ENCODE measurements at regions not wholly inside any gene's neighbourhood (a gene's known extent, or its start where the extent isn't known, plus 50 kb on each side); places are given as distances from the start of the nearest gene placed in this dataset.

- no peaks in the 10 kb centered on the region for H3K27me3 ChIP-seq
- WGBS (ENCODE audit: low lambda C conversion rate, missing lambda C conversion rate), result 81% methylated on average over 2 of the region's 2 CpGs
- TF ChIP-seq EZH2phosphoT487 (IDR thresholded peaks at IDR 0.05; ENCODE audit: low read depth, severe bottlenecking, unreplicated experiment), result no peak
- H3K27ac ChIP-seq, result no peak overlapping the region
- H3K36me3 ChIP-seq (replicated peaks; ENCODE audit: insufficient read depth, low read depth), result no peaks in the 10 kb centered on the region
- H3K4me1 ChIP-seq (ENCODE audit: insufficient read depth), result no peaks in the 10 kb centered on the region
- no peaks in the 10 kb centered on the region for H3K9me3 ChIP-seq (ENCODE audit: low read depth)
- no peak overlapping the region for H3K4me2 ChIP-seq
- no peaks in the 10 kb centered on the region for H3K9me2 ChIP-seq (replicated peaks; ENCODE audit: insufficient read depth)
- H3K79me2 ChIP-seq, result no peaks in the 10 kb centered on the region
- H3K4me3 ChIP-seq, result no peak overlapping the region
- H4K20me1 ChIP-seq (ENCODE audit: insufficient read depth, poor library complexity, severe bottlenecking), result no peaks in the 10 kb centered on the region
- no peak for DNase-seq (ENCODE audit: low spot score)
- no peak overlapping the region for H2AFZ ChIP-seq
These were observed 356.0 kb upstream of the LMCD1 start for GRCh38 chr3:8145661-8146060.

GRCh38 chr3:8147711-8148110 is 353.9 kb upstream of the LMCD1 start:
- H3K4me3 ChIP-seq, result no peak overlapping the region
- TF ChIP-seq EZH2phosphoT487 (IDR thresholded peaks at IDR 0.05; ENCODE audit: low read depth, severe bottlenecking, unreplicated experiment), result no peak
- TF ChIP-seq EZH2 (IDR thresholded peaks at IDR 0.05; ENCODE audit: borderline replicate concordance), result no peak
- TF ChIP-seq CTCF (IDR thresholded peaks at IDR 0.05; ENCODE audit: poor library complexity), result no peak
- H3K79me2 ChIP-seq, result no peaks in the 10 kb centered on the region
- no peak for DNase-seq (ENCODE audit: low spot score)
- H3K27me3 ChIP-seq, result no peaks in the 10 kb centered on the region
- H3K9me3 ChIP-seq (ENCODE audit: low read depth), result no peaks in the 10 kb centered on the region
- no peak overlapping the region for H2AFZ ChIP-seq
- no peaks in the 10 kb centered on the region for H3K4me1 ChIP-seq (ENCODE audit: insufficient read depth)
- no peaks in the 10 kb centered on the region for H3K9me2 ChIP-seq (replicated peaks; ENCODE audit: insufficient read depth)
- WGBS (ENCODE audit: low lambda C conversion rate, missing lambda C conversion rate), result 76% methylated on average over 1 of the region's 1 CpG
- H3K36me3 ChIP-seq (replicated peaks; ENCODE audit: insufficient read depth, low read depth), result no peaks in the 10 kb centered on the region
- H4K20me1 ChIP-seq (ENCODE audit: insufficient read depth, poor library complexity, severe bottlenecking), result no peaks in the 10 kb centered on the region
- H3K27ac ChIP-seq, result no peak overlapping the region
- no peak overlapping the region for H3K4me2 ChIP-seq

- Histone ChIP-seq H3K4me1 (ENCODE audit: insufficient read depth) (no peaks in the 10 kb centered on the region), H4K20me1 (ENCODE audit: insufficient read depth, poor library complexity, severe bottlenecking) (no peaks in the 10 kb centered on the region), H2AFZ (no peak overlapping the region), H3K27ac (no peak overlapping the region), H3K79me2 (no peaks in the 10 kb centered on the region), H3K27me3 (no peaks in the 10 kb centered on the region), H3K36me3 (replicated peaks; ENCODE audit: insufficient read depth, low read depth) (no peaks in the 10 kb centered on the region), H3K9me3 (ENCODE audit: low read depth) (no peaks in the 10 kb centered on the region), H3K9me2 (replicated peaks; ENCODE audit: insufficient read depth) (no peaks in the 10 kb centered on the region), H3K4me2 (no peak overlapping the region), H3K4me3 (no peak overlapping the region)
- no peak for DNase-seq (ENCODE audit: low spot score)
- TF ChIP-seq EZH2phosphoT487 (IDR thresholded peaks at IDR 0.05; ENCODE audit: low read depth, severe bottlenecking, unreplicated experiment) (no peak), CTCF (IDR thresholded peaks at IDR 0.05; ENCODE audit: poor library complexity) (no peak), EZH2 (IDR thresholded peaks at IDR 0.05; ENCODE audit: borderline replicate concordance) (no peak)
- 78% methylated on average over 6 of the region's 6 CpGs for WGBS (ENCODE audit: low lambda C conversion rate, missing lambda C conversion rate)
These were observed 348.7 kb upstream of the LMCD1 start for GRCh38 chr3:8152821-8153418.

GRCh38 chr3:8153800-8154199 is 347.8 kb upstream of the LMCD1 start:
- no peak overlapping the region for H3K4me3 ChIP-seq
- DNase-seq (ENCODE audit: low spot score), result no peak
- no peaks in the 10 kb centered on the region for H4K20me1 ChIP-seq (ENCODE audit: insufficient read depth, poor library complexity, severe bottlenecking)
- no peak overlapping the region for H2AFZ ChIP-seq
- H3K9me3 ChIP-seq (ENCODE audit: low read depth), result no peaks in the 10 kb centered on the region
- H3K79me2 ChIP-seq, result no peaks in the 10 kb centered on the region
- no peaks in the 10 kb centered on the region for H3K4me1 ChIP-seq (ENCODE audit: insufficient read depth)
- no peaks in the 10 kb centered on the region for H3K36me3 ChIP-seq (replicated peaks; ENCODE audit: insufficient read depth, low read depth)
- H3K27me3 ChIP-seq, result no peaks in the 10 kb centered on the region
- TF ChIP-seq EZH2phosphoT487 (IDR thresholded peaks at IDR 0.05; ENCODE audit: low read depth, severe bottlenecking, unreplicated experiment) (no peak), EZH2 (IDR thresholded peaks at IDR 0.05; ENCODE audit: borderline replicate concordance) (no peak), CTCF (IDR thresholded peaks at IDR 0.05; ENCODE audit: poor library complexity) (no peak)
- H3K4me2 ChIP-seq, result no peak overlapping the region
- H3K27ac ChIP-seq, result no peak overlapping the region
- no peaks in the 10 kb centered on the region for H3K9me2 ChIP-seq (replicated peaks; ENCODE audit: insufficient read depth)
